AG10803 (cell line): ENCODE measurements at regions not wholly inside any gene's neighbourhood (a gene's known extent, or its start where the extent isn't known, plus 50 kb on each side); places are given as distances from the start of the nearest gene placed in this dataset.

Source experiments
- DNase-seq: peaks from one replicate; pipeline ENCODE4 v3.0.0; 2010; ENCODE audit warnings: low read depth
- H3K4me3 ChIP-seq: 2 replicates; pipeline ENCODE4 v1.5.1; 2011; ENCODE audit warnings: mild to moderate bottlenecking, low read length, control low read depth
- TF ChIP-seq, protein P1 (sequence below): conservative IDR thresholded peaks from 2 replicates; pipeline ENCODE4 v1.5.1; 2011; ENCODE audit warnings: mild to moderate bottlenecking, low read length, control low read depth, inconsistent platforms

DNA sequence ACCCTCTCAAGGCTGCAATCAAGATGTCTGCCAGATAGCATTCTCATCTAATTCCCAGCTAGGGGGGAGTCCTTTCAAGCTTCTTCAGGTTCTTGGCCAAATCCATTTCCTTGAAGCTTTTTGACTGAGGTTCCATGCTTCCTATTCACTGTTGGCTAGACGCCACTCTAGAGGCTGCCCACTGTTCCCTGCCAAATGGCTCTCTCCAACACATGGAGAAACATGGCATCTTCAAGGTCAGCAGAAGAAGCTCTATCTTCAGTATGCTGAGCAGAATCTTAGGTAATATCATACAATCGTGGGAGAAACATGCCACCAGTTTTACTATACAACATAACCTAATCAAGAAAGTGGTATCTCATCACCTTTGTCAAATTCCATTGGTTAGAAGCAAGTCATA, 1985.1 kb upstream of the CELF4 start:
- no peak for DNase-seq
- no peak overlapping the region for H3K4me3 ChIP-seq
- TF ChIP-seq, protein P1, sequence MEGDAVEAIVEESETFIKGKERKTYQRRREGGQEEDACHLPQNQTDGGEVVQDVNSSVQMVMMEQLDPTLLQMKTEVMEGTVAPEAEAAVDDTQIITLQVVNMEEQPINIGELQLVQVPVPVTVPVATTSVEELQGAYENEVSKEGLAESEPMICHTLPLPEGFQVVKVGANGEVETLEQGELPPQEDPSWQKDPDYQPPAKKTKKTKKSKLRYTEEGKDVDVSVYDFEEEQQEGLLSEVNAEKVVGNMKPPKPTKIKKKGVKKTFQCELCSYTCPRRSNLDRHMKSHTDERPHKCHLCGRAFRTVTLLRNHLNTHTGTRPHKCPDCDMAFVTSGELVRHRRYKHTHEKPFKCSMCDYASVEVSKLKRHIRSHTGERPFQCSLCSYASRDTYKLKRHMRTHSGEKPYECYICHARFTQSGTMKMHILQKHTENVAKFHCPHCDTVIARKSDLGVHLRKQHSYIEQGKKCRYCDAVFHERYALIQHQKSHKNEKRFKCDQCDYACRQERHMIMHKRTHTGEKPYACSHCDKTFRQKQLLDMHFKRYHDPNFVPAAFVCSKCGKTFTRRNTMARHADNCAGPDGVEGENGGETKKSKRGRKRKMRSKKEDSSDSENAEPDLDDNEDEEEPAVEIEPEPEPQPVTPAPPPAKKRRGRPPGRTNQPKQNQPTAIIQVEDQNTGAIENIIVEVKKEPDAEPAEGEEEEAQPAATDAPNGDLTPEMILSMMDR: no peak

DNA sequence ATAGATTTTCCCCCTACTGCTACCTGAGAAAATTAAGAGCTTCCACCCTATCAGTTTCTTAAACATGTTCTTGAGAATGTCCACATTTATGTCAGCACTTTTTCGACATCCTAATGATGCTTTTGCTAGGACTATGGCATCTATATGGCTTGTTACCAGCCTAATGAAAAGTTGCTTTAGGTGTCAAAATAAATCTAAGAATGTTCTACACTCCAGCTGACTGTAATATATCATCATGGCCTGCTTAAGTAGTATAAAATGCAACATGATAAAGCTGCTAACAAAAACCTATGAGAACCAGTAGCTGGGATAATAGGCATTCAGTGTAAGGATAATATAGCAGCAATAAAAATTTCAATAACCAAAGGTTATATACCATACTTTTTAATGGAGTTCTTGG, 1983.5 kb upstream of the CELF4 start:
- no peak for DNase-seq
- TF ChIP-seq, protein P1: no peak

GRCh38 chr18:39531659-39532058, 1966.1 kb upstream of the CELF4 start:
- TF ChIP-seq, protein P1: no peak
- no peak overlapping the region for H3K4me3 ChIP-seq
- DNase-seq: no peak

More for the DNA sequence above, 1983.5 kb upstream of the CELF4 start:
- H3K4me3 ChIP-seq: no peak overlapping the region

DNA sequence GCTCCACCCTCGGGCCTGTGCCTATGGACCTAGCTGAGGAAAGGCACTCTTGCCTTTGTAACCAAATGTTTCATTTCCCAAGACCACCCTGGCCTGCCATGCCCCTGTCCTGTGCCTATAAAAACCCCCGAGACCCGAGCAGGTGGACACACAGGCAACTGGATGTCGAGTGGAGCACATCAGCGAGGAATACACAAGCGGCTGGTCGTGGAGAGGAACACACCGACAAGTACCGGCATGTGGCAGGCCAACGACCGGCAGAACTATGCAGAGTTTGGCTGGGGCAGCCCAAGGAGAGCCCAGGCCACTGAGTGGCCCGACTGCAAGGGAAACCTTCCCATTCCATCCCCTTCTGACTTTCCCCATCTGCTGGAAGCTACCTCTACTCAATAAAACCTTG, 1963.8 kb upstream of the CELF4 start:
- DNase-seq: no peak

GRCh38 chr18:39527465-39527864, 1961.9 kb upstream of the CELF4 start:
- DNase-seq: no peak
- no peak overlapping the region for H3K4me3 ChIP-seq
- TF ChIP-seq, protein P1: no peak

More for the DNA sequence above, 1963.8 kb upstream of the CELF4 start:
- H3K4me3 ChIP-seq: no peak overlapping the region
- TF ChIP-seq, protein P1: no peak

- TF ChIP-seq, protein P1: no peak
- no peak for DNase-seq
- no peak overlapping the region for H3K4me3 ChIP-seq
These were observed 1958.8 kb upstream of the CELF4 start for GRCh38 chr18:39524370-39524769.

- TF ChIP-seq, protein P1: no peak
- H3K4me3 ChIP-seq: no peak overlapping the region
- peak; percentile 9 for DNase-seq
These were observed 1957.7 kb upstream of the CELF4 start for GRCh38 chr18:39523281-39523680.
